ENCODE measurements at regions not wholly inside any gene's neighbourhood (a gene's known extent, or its start where the extent isn't known, plus 50 kb on each side); places are given as distances from the start of the nearest gene placed in this dataset.

DNA sequence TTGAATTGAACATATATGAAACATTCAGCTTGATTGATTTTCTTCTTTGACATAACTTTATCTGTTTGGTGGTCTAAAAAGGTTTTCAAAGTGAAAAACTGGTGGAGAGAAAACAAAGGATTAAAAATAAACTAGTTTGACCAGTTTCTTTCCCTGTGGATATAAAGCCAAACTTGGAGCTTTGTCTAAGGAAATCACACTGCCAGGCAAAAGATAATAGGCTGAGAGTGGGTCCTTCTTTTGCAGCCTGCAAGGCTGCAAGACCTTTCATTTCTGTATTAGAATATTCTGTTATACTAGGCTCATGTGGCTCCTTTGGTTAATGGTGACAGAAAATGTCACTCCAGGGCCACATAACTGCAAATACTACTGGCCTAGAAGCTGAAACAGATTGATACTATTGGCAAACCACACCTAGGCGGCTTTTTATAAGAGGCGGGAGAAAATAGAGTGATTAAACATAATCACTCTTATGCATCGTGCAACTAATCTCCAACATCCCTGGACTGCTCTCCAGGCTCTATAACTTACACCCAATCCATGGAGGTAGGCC is 129.1 kb upstream of the ZNF462 start:
- H3K4me3 ChIP-seq = no peak overlapping the region
- no peaks in the 10 kb centered on the region for H3K4me1 ChIP-seq
- no peaks in the 10 kb centered on the region for H3K36me3 ChIP-seq
- TF ChIP-seq, protein P1, sequence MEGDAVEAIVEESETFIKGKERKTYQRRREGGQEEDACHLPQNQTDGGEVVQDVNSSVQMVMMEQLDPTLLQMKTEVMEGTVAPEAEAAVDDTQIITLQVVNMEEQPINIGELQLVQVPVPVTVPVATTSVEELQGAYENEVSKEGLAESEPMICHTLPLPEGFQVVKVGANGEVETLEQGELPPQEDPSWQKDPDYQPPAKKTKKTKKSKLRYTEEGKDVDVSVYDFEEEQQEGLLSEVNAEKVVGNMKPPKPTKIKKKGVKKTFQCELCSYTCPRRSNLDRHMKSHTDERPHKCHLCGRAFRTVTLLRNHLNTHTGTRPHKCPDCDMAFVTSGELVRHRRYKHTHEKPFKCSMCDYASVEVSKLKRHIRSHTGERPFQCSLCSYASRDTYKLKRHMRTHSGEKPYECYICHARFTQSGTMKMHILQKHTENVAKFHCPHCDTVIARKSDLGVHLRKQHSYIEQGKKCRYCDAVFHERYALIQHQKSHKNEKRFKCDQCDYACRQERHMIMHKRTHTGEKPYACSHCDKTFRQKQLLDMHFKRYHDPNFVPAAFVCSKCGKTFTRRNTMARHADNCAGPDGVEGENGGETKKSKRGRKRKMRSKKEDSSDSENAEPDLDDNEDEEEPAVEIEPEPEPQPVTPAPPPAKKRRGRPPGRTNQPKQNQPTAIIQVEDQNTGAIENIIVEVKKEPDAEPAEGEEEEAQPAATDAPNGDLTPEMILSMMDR (IDR thresholded peaks at IDR 0.05) = no peak
- TF ChIP-seq POLR2A (IDR thresholded peaks at IDR 0.05) = no peak
- H3K27me3 ChIP-seq = no peaks in the 10 kb centered on the region
- H3K27ac ChIP-seq = no peak overlapping the region
- no peak for DNase-seq
- H3K9me3 ChIP-seq = no peaks in the 10 kb centered on the region

DNA sequence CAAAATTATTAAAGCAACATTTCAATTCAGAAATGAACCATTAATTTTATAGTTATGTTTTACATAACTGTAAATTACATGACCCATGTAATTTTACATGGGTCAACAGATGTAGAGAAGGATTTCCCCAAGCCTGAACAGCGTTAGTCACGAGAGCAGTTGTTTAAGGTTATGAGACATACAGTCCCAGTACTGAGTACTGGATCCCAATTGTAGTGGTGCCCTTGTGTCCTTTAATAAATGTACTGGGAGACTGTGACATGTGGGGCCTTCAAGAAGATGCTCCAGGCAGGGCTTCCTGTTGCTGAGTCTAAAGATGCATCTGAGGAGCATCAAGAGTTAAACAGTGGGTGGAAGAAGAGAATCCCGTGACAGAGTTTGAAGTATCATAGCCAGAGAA is 125.5 kb upstream of the ZNF462 start:
- H3K27ac ChIP-seq = no peak overlapping the region
- DNase-seq = no peak

DNA sequence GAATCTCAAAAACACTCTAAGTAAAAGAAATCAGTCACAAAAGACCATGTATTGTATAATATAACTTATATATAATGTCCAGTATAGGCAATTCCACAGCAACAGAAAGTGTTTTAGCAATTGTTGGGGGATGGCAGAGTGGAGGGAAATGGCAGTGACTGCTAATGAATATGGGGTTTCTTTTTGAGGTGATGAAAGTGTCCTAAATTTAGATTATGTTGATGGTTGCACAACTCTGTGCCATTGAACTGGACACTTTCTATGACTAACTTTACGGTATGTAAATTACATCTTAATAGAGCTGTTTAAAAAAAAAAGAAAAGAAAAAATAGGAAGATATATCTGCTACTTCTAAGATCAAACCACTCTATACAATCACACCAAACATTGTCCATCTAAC is 124.9 kb upstream of the ZNF462 start:
- H3K27me3 ChIP-seq = no peaks in the 10 kb centered on the region
- no peak overlapping the region for H3K4me3 ChIP-seq
- DNase-seq = no peak
- H3K4me1 ChIP-seq = no peaks in the 10 kb centered on the region
- TF ChIP-seq POLR2A (IDR thresholded peaks at IDR 0.05) = no peak
- TF ChIP-seq, protein P1 (IDR thresholded peaks at IDR 0.05) = no peak
- H3K36me3 ChIP-seq = no peaks in the 10 kb centered on the region
- no peaks in the 10 kb centered on the region for H3K9me3 ChIP-seq
- H3K27ac ChIP-seq = no peak overlapping the region

More for the DNA sequence above, 125.5 kb upstream of the ZNF462 start:
- Histone ChIP-seq H3K4me3 (no peak overlapping the region), H3K27me3 (no peaks in the 10 kb centered on the region), H3K9me3 (no peaks in the 10 kb centered on the region), H3K36me3 (no peaks in the 10 kb centered on the region), H3K4me1 (no peaks in the 10 kb centered on the region)
- TF ChIP-seq, protein P1 (IDR thresholded peaks at IDR 0.05) = no peak
- no peak for TF ChIP-seq POLR2A (IDR thresholded peaks at IDR 0.05)

DNA sequence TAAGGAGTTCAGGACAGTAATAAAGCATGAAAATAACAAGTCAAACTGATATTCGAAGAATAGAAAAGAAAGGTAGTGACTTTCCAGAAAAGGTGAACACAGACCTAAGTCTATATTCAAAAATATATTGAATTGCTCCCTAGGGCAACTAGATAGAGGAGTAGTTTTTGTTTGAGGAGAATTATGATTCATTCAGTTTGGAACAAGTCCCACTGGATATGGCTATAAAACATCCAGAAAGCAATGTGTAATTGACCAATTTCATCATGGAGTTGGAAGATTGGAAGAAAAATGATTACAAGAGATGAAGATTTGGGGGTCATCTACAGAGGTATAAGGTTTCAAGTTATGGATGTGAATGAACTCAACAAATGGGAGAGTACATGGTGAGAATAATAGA is 117.5 kb upstream of the ZNF462 start:
- Histone ChIP-seq H3K27ac (no peak overlapping the region), H3K4me3 (no peak overlapping the region), H3K36me3 (no peaks in the 10 kb centered on the region), H3K4me1 (no peaks in the 10 kb centered on the region), H3K27me3 (no peaks in the 10 kb centered on the region), H3K9me3 (no peaks in the 10 kb centered on the region)
- DNase-seq = no peak
- no peak for TF ChIP-seq POLR2A (IDR thresholded peaks at IDR 0.05)
- TF ChIP-seq, protein P1 (IDR thresholded peaks at IDR 0.05) = no peak

DNA sequence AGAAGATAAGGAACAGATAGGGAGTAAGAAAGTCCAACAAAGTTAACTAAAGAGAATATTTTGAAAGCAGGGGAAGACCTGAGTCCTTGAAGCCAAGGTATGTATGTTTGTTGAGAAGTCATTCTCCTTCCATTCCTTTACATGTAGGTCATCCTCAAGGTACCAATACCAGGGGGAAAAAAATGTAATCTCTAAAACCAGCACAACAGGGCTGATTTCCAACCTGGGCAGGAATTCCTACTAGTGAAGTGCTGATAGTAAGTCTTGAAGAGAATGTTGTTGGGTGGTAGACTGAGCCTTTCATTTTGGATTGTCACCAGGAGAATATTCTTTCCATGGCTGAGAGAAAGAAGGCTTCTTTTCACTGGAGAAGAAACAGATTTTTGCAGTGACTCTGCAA is 117.1 kb upstream of the ZNF462 start:
- Histone ChIP-seq H3K4me3 (no peak overlapping the region), H3K27ac (no peak overlapping the region), H3K36me3 (no peaks in the 10 kb centered on the region), H3K27me3 (no peaks in the 10 kb centered on the region), H3K9me3 (no peaks in the 10 kb centered on the region), H3K4me1 (no peaks in the 10 kb centered on the region)
- no peak for DNase-seq
- TF ChIP-seq POLR2A (IDR thresholded peaks at IDR 0.05) = no peak
- TF ChIP-seq, protein P1 (IDR thresholded peaks at IDR 0.05) = no peak

DNA sequence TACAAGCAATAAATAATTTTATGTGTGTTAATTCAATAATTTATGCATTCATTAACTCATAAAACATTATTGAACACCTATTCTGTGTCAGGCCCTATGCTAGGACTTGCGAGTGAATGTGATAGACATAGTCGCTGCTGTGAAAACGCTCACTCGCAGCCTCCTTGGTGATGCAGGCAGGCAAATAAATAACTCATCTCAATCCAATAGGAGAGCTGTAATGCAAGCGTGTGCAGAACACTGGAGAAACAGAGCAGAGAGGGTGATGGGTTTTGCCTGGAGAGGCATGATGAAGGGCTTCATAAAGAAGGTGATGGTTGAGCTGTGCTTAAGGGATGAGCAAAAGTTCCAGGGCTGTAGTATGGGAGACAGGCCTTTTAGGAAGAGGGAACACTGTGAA is 111.3 kb upstream of the ZNF462 start:
- H3K27me3 ChIP-seq = no peaks in the 10 kb centered on the region
- peaks cover 0 to 7% (median 0%) of the 10 kb centered on the region in 4 donors for H3K4me1 ChIP-seq
- no peaks in the 10 kb centered on the region for H3K36me3 ChIP-seq
- TF ChIP-seq, protein P1 (IDR thresholded peaks at IDR 0.05) = no peak
- TF ChIP-seq POLR2A (IDR thresholded peaks at IDR 0.05) = no peak
- H3K27ac ChIP-seq = no peak overlapping the region
- no peak overlapping the region for H3K4me3 ChIP-seq
- no peak for DNase-seq
- no peaks in the 10 kb centered on the region for H3K9me3 ChIP-seq

All from Peyer's patch (tissue), 4 donors.